ENCODE measurements at regions not wholly inside any gene's neighbourhood (a gene's known extent, or its start where the extent isn't known, plus 50 kb on each side); places are given as distances from the start of the nearest gene placed in this dataset.

DNA sequence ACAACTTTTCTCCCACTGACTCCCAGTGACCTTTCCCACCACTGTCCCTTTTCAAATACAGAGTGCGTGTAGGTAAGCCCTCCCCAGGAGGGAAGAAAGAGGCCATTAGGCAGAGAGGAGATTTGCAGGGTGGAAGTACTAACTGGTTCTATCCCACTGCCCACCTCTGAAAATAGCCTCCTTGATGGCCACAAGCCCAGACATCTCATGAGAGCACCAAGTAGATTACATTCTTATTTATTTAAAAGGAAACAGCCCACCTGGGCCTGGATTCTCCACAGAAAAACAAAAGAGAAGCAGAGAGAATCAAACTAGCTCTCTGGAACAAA is 445.3 kb downstream of the FOXO1 start:
- TF ChIP-seq, protein P1, sequence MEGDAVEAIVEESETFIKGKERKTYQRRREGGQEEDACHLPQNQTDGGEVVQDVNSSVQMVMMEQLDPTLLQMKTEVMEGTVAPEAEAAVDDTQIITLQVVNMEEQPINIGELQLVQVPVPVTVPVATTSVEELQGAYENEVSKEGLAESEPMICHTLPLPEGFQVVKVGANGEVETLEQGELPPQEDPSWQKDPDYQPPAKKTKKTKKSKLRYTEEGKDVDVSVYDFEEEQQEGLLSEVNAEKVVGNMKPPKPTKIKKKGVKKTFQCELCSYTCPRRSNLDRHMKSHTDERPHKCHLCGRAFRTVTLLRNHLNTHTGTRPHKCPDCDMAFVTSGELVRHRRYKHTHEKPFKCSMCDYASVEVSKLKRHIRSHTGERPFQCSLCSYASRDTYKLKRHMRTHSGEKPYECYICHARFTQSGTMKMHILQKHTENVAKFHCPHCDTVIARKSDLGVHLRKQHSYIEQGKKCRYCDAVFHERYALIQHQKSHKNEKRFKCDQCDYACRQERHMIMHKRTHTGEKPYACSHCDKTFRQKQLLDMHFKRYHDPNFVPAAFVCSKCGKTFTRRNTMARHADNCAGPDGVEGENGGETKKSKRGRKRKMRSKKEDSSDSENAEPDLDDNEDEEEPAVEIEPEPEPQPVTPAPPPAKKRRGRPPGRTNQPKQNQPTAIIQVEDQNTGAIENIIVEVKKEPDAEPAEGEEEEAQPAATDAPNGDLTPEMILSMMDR (IDR thresholded peaks at IDR 0.05), result no peak
- TF ChIP-seq POLR2AphosphoS5 (IDR thresholded peaks at IDR 0.05) (no peak), POLR2A (IDR thresholded peaks at IDR 0.05) (no peak)
